ENCODE measurements at regions not wholly inside any gene's neighbourhood (a gene's known extent, or its start where the extent isn't known, plus 50 kb on each side); places are given as distances from the start of the nearest gene placed in this dataset.

- H3K4me1 Mint-ChIP-seq (ENCODE audit: low read depth) = no peaks in the 10 kb centered on the region
- no peaks in the 10 kb centered on the region for H3K36me3 Mint-ChIP-seq (ENCODE audit: low read depth)
- H3K9me3 Mint-ChIP-seq = no peaks in the 10 kb centered on the region
- H3K27me3 Mint-ChIP-seq = no peaks in the 10 kb centered on the region
- H3K4me3 Mint-ChIP-seq = no peak overlapping the region
- DNase-seq = no peak
- no peak overlapping the region for H3K27ac Mint-ChIP-seq
These were observed 106.4 kb upstream of the IRX2 start for GRCh38 chr5:2857837-2858236.

- Mint-ChIP-seq H3K9me3 (peaks cover 2% of the 10 kb centered on the region), H3K36me3 (ENCODE audit: low read depth) (no peaks in the 10 kb centered on the region)
These were observed 104.7 kb upstream of the IRX2 start for GRCh38 chr5:2856206-2856605.

GRCh38 chr5:2852446-2852845, 101.0 kb upstream of the IRX2 start:
- no peaks in the 10 kb centered on the region for H3K36me3 Mint-ChIP-seq (ENCODE audit: low read depth)
- no peaks in the 10 kb centered on the region for H3K4me1 Mint-ChIP-seq (ENCODE audit: low read depth)
- no peak for DNase-seq
- H3K4me3 Mint-ChIP-seq = no peak overlapping the region
- no peaks in the 10 kb centered on the region for H3K27me3 Mint-ChIP-seq
- H3K9me3 Mint-ChIP-seq = peaks cover 2% of the 10 kb centered on the region
- H3K27ac Mint-ChIP-seq = no peak overlapping the region

More at GRCh38 chr5:2856206-2856605, 104.7 kb upstream of the IRX2 start:
- no peak overlapping the region for H3K27ac Mint-ChIP-seq
- no peak overlapping the region for H3K4me3 Mint-ChIP-seq
- DNase-seq = no peak
- H3K27me3 Mint-ChIP-seq = no peaks in the 10 kb centered on the region
- no peaks in the 10 kb centered on the region for H3K4me1 Mint-ChIP-seq (ENCODE audit: low read depth)

DNA sequence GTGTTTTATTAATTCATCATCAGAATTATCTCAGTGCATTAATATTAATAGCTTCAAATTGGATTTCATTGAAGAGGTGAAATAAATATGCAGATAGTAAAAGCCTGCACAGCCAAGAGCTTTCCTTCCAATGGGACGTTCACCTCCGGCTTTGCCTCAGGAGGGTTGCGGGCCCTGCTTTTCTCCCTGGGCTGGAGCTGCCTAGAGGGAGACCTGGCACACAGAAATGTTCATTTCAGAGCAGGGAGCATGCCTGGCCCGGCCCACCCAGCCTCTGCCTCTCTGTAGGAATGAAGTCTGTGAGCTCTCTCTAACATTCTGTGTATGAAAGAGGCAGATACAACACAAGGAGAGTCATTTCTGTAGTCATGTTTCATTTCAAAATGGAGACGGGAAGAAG, 100.4 kb upstream of the IRX2 start:
- Mint-ChIP-seq H3K4me1 (ENCODE audit: low read depth) (no peaks in the 10 kb centered on the region), H3K4me3 (no peak overlapping the region), H3K36me3 (ENCODE audit: low read depth) (no peaks in the 10 kb centered on the region), H3K9me3 (peaks cover 2% of the 10 kb centered on the region), H3K27ac (no peak overlapping the region), H3K27me3 (no peaks in the 10 kb centered on the region)
- DNase-seq = no peak

DNA sequence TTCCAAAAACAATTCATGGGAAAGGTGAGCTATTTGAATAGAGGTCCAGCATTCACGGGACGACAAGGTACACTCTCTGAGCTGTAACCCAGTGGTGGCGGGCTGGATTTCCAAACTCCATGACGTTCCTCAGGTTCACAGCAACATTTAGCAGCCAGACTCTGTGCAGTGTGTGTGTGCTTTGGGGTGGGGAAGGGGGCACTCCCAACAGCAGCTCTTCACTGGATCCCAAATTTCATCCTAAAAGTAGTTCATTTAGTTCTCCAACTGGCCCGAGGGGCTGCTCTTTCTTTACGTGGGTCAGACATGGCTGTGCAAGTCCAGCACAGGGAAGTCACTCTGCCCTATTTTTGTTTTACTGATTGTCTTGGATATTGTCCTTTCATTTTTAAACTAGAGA, 98.0 kb upstream of the IRX2 start:
- no peak overlapping the region for H3K27ac Mint-ChIP-seq
- H3K27me3 Mint-ChIP-seq = no peaks in the 10 kb centered on the region
- no peak overlapping the region for H3K4me3 Mint-ChIP-seq
- no peaks in the 10 kb centered on the region for H3K4me1 Mint-ChIP-seq (ENCODE audit: low read depth)
- no peaks in the 10 kb centered on the region for H3K36me3 Mint-ChIP-seq (ENCODE audit: low read depth)
- peaks cover 2% of the 10 kb centered on the region for H3K9me3 Mint-ChIP-seq
- DNase-seq = no peak

DNA sequence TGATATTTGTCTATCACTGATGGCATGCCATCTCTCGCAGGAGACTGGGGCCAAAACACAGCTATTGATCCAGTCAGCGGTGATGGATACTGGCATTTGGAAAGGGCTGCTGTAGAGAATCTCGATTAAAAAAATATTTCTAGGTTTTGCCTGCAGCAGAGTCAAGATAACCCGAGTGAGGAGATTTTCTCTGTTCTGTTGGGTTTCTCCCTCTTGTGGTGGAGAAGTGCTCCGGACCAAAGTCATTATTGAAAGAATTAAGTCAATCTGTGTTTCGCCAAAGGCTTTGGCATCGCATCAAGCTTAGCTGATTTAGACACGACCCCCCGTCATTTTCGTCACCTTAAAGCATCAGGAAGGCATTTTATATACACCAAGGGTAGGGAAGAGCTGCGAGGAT, 97.1 kb upstream of the IRX2 start:
- Mint-ChIP-seq H3K4me1 (ENCODE audit: low read depth) (no peaks in the 10 kb centered on the region), H3K27ac (no peak overlapping the region), H3K27me3 (no peaks in the 10 kb centered on the region), H3K36me3 (ENCODE audit: low read depth) (no peaks in the 10 kb centered on the region), H3K4me3 (no peak overlapping the region), H3K9me3 (peaks cover 2% of the 10 kb centered on the region)
- DNase-seq = no peak

DNA sequence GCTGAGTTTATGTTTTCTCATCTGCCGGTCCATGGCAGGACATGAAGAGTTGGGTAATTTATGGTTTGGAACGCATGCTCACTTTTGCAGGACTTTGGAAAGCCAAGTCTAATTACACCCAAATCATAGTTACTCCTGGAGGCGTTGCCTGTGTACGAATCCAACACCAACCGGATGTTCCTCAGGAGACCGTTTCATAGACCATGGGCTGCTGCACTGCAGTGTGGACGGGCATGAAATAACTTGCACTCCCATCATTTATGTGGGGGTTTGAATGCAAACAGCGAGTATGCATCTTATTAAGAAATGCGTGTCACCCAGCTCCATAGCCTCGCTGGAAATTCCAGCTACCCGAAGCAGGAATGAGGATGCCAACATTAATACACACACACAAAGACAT, 96.1 kb upstream of the IRX2 start:
- H3K36me3 Mint-ChIP-seq (ENCODE audit: low read depth) = no peaks in the 10 kb centered on the region
- DNase-seq = no peak
- peaks cover 2% of the 10 kb centered on the region for H3K9me3 Mint-ChIP-seq
- H3K4me3 Mint-ChIP-seq = no peak overlapping the region
- no peaks in the 10 kb centered on the region for H3K27me3 Mint-ChIP-seq
- H3K27ac Mint-ChIP-seq = no peak overlapping the region
- H3K4me1 Mint-ChIP-seq (ENCODE audit: low read depth) = no peaks in the 10 kb centered on the region

GRCh38 chr5:2841208-2841607, 89.7 kb upstream of the IRX2 start:
- H3K4me1 Mint-ChIP-seq (ENCODE audit: low read depth) = no peaks in the 10 kb centered on the region
- H3K4me3 Mint-ChIP-seq = no peak overlapping the region
- peaks cover 6% of the 10 kb centered on the region for H3K9me3 Mint-ChIP-seq
- H3K36me3 Mint-ChIP-seq (ENCODE audit: low read depth) = no peaks in the 10 kb centered on the region
- no peak overlapping the region for H3K27ac Mint-ChIP-seq
- DNase-seq = no peak
- no peaks in the 10 kb centered on the region for H3K27me3 Mint-ChIP-seq

- no peak overlapping the region for H3K27ac Mint-ChIP-seq
- no peaks in the 10 kb centered on the region for H3K27me3 Mint-ChIP-seq
- DNase-seq = no peak
- no peaks in the 10 kb centered on the region for H3K4me1 Mint-ChIP-seq (ENCODE audit: low read depth)
- H3K4me3 Mint-ChIP-seq = no peak overlapping the region
- H3K9me3 Mint-ChIP-seq = peaks cover 6% of the 10 kb centered on the region
- H3K36me3 Mint-ChIP-seq (ENCODE audit: low read depth) = no peaks in the 10 kb centered on the region
These were observed 89.0 kb upstream of the IRX2 start for GRCh38 chr5:2840372-2840915.

GRCh38 chr5:2836133-2836532, 84.7 kb upstream of the IRX2 start:
- no peak overlapping the region for H3K4me3 Mint-ChIP-seq
- no peak for DNase-seq
- peaks cover 6% of the 10 kb centered on the region for H3K9me3 Mint-ChIP-seq
- no peaks in the 10 kb centered on the region for H3K36me3 Mint-ChIP-seq (ENCODE audit: low read depth)
- no peaks in the 10 kb centered on the region for H3K4me1 Mint-ChIP-seq (ENCODE audit: low read depth)
- H3K27me3 Mint-ChIP-seq = no peaks in the 10 kb centered on the region
- no peak overlapping the region for H3K27ac Mint-ChIP-seq

DNA sequence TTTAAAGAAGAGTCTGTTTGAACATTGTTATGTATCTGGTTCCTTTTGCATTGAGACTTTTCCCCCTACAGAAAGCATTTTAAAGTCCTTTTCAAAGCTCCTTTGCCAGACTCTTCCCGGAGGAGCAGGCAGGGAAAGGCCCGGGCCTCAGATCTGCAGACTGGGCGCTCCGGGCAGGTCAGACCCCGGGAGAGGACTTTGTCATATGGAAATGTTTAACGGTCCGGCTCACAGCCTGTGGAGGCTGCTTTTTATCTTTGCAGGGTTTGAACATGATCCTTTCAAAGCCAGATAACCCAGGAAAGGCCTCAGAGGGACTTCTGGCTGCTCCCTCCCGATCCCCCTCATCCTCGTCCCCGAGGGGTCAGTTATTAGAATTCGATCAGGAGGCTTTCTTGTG, 82.1 kb upstream of the IRX2 start:
- no peaks in the 10 kb centered on the region for H3K4me1 Mint-ChIP-seq (ENCODE audit: low read depth)
- H3K4me3 Mint-ChIP-seq = no peak overlapping the region
- DNase-seq = no peak
- no peak overlapping the region for H3K27ac Mint-ChIP-seq
- no peaks in the 10 kb centered on the region for H3K27me3 Mint-ChIP-seq
- H3K9me3 Mint-ChIP-seq = no peaks in the 10 kb centered on the region
- H3K36me3 Mint-ChIP-seq (ENCODE audit: low read depth) = no peaks in the 10 kb centered on the region

DNA sequence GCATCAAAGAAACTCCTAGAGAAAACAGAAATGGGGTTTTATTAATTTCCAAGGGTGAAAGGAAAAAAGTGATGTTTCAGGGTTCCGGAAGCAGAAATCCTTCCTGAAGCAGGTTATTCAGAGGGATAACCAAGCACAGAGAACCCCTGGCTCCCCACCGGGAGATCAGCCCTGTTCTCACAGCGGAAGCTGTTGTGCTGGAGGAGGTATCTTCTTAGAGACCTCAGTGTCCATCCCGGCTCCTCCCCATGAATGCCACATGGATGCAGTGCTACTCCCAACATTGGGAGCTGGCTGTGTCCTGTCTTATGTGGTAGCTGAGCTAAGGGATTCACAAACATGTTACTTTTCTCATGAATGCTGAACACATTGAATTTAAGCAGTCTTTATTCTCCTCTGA, 80.9 kb upstream of the IRX2 start:
- H3K36me3 Mint-ChIP-seq (ENCODE audit: low read depth) = no peaks in the 10 kb centered on the region
- H3K27me3 Mint-ChIP-seq = no peaks in the 10 kb centered on the region
- H3K4me3 Mint-ChIP-seq = no peak overlapping the region
- H3K9me3 Mint-ChIP-seq = peaks cover under 1% of the 10 kb centered on the region
- no peak overlapping the region for H3K27ac Mint-ChIP-seq
- H3K4me1 Mint-ChIP-seq (ENCODE audit: low read depth) = no peaks in the 10 kb centered on the region
- no peak for DNase-seq

- H3K27me3 Mint-ChIP-seq = no peaks in the 10 kb centered on the region
- no peak for DNase-seq
- H3K4me1 Mint-ChIP-seq (ENCODE audit: low read depth) = no peaks in the 10 kb centered on the region
- H3K36me3 Mint-ChIP-seq (ENCODE audit: low read depth) = no peaks in the 10 kb centered on the region
- peaks cover 11% of the 10 kb centered on the region for H3K9me3 Mint-ChIP-seq
- no peak overlapping the region for H3K27ac Mint-ChIP-seq
- no peak overlapping the region for H3K4me3 Mint-ChIP-seq
These were observed 77.8 kb upstream of the IRX2 start for GRCh38 chr5:2829239-2829638.

DNA sequence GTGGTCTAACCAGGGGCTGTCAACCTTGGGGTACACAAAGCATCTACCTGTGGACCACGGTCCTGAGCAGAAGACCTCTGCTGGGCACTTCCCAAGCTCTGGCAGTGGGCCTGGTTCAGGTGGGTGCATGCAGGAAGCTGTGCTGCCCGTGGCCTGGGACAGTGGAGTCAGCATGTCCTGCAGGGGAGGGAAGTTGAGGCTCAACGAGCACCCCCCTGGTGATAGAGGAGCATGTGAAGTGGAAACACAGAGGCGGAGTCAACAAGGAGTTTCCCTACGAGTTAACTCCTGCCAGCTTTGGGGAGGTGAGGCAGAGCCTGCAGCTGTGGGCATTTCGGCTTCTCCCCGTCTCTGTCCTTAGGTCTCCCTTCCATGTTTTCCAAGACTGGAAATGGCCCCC, 67.5 kb upstream of the IRX2 start:
- peaks cover 2% of the 10 kb centered on the region for H3K9me3 Mint-ChIP-seq
- no peaks in the 10 kb centered on the region for H3K36me3 Mint-ChIP-seq (ENCODE audit: low read depth)
- H3K4me3 Mint-ChIP-seq = no peak overlapping the region
- H3K4me1 Mint-ChIP-seq (ENCODE audit: low read depth) = no peaks in the 10 kb centered on the region
- H3K27me3 Mint-ChIP-seq = no peaks in the 10 kb centered on the region
- no peak for DNase-seq
- H3K27ac Mint-ChIP-seq = no peak overlapping the region

DNA sequence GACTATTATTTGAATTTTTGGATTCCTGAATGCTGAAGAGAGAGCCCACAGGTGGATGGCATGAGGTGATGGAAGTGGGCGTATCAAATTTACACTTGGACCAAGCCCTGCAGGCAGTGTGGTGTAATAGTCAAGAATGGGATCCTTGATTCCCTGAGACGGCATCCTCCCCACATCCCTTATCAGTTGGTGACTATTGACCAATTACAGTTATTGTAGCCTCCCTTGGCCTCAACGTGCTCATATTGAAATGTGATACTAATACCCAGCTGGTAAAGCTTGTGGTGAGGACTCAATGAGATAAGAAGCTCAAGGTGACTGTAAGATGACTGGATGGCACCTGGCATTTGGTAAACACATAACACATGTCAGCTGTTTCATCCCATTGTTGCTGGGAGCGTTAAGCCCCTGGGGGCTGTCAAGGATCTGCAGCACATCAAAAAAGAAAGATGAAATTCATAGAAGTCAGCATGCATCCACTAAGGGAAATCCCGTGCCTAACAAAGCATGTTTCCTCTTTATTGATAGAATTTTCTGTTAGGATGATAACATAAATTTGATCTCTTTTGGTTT, 65.6 kb upstream of the IRX2 start:
- H3K4me1 Mint-ChIP-seq (ENCODE audit: low read depth) = no peaks in the 10 kb centered on the region
- no peak for DNase-seq
- no peak overlapping the region for H3K4me3 Mint-ChIP-seq
- peaks cover 2% of the 10 kb centered on the region for H3K9me3 Mint-ChIP-seq
- H3K27me3 Mint-ChIP-seq = no peaks in the 10 kb centered on the region
- H3K36me3 Mint-ChIP-seq (ENCODE audit: low read depth) = no peaks in the 10 kb centered on the region
- H3K27ac Mint-ChIP-seq = no peak overlapping the region

GRCh38 chr5:2813678-2814077, 62.2 kb upstream of the IRX2 start:
- DNase-seq = no peak
- no peaks in the 10 kb centered on the region for H3K4me1 Mint-ChIP-seq (ENCODE audit: low read depth)
- no peak overlapping the region for H3K4me3 Mint-ChIP-seq
- no peaks in the 10 kb centered on the region for H3K27me3 Mint-ChIP-seq
- H3K36me3 Mint-ChIP-seq (ENCODE audit: low read depth) = no peaks in the 10 kb centered on the region
- H3K9me3 Mint-ChIP-seq = no peaks in the 10 kb centered on the region
- H3K27ac Mint-ChIP-seq = no peak overlapping the region
